ENCODE measurements at regions not wholly inside any gene's neighbourhood (a gene's known extent, or its start where the extent isn't known, plus 50 kb on each side); places are given as distances from the start of the nearest gene placed in this dataset.

DNA sequence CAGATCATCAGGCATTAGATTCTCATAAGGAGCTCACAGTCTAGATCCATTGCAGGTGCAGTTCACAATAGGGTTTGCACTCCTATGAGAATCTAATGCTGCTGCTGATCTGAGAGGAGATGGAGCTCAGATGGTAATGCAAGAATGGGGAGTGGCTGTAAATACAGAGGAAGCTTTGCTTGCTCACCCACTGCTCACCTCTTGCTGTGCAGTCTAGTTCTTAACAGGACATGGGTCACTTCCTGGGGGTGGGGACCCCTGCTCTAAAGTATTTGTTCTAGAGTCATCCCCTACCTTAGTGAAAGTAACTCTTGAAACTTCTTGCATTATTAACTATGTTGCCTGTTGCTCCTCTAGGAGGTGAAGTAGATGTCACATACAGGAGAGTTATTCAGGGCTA lies 171.3 kb upstream of the PARD3B start:
- H3K27ac ChIP-seq (ENCODE audit: insufficient read length, low read depth, low read length): no peak overlapping the region
- no peak overlapping the region for H3K14ac ChIP-seq (ENCODE audit: insufficient read depth, low read length)
- no peaks in the 10 kb centered on the region for H3K27me3 Mint-ChIP-seq (ENCODE audit: low read depth)
- H3K4ac ChIP-seq (ENCODE audit: low read depth, low read length): no peak overlapping the region
- H3K18ac ChIP-seq (ENCODE audit: insufficient read length, low read depth, low read length): no peak overlapping the region
- no peaks in the 10 kb centered on the region for H4K20me1 ChIP-seq (ENCODE audit: control insufficient read depth, insufficient read depth, insufficient read length)
- no peaks in the 10 kb centered on the region for H3K79me1 ChIP-seq (ENCODE audit: insufficient read depth, low read depth, low read length, poor library complexity, severe bottlenecking)
- H3K4me1 ChIP-seq (ENCODE audit: insufficient read depth, low read length): 0 out of 2 replicates have a peak, but pooled peaks cover 4% of the 10 kb centered on the region
- H2BK15ac ChIP-seq (ENCODE audit: low read depth, low read length): no peak overlapping the region
- no peak overlapping the region for H3K23ac ChIP-seq (ENCODE audit: insufficient read length, low read depth, low read length)
- H3K23me2 ChIP-seq (ENCODE audit: insufficient read length, low read depth, low read length, poor library complexity, severe bottlenecking): no peaks in the 10 kb centered on the region
- no peak overlapping the region for H2BK120ac ChIP-seq (ENCODE audit: low read depth, low read length, poor library complexity, severe bottlenecking)
- peaks cover 10 to 12% of the 10 kb centered on the region in 2 experiments; a peak in 4 of 5 replicates for H3K9me3 Mint-ChIP-seq
- DNase-seq: no peak
- H3K4me3 Mint-ChIP-seq: no peak overlapping the region
- H2BK12ac ChIP-seq (ENCODE audit: insufficient read length, low read depth, low read length): no peak overlapping the region
- peaks cover 0 to 19% (median 8%) of the 10 kb centered on the region in 3 experiments; a peak in 3 of 7 replicates for H3K36me3 Mint-ChIP-seq (ENCODE audit: insufficient read depth in 1 of 3, low read depth in 3 of 3)
- H3K4me2 ChIP-seq (ENCODE audit: insufficient read depth, insufficient read length, low read length): no peak overlapping the region
- TF ChIP-seq, protein P1, sequence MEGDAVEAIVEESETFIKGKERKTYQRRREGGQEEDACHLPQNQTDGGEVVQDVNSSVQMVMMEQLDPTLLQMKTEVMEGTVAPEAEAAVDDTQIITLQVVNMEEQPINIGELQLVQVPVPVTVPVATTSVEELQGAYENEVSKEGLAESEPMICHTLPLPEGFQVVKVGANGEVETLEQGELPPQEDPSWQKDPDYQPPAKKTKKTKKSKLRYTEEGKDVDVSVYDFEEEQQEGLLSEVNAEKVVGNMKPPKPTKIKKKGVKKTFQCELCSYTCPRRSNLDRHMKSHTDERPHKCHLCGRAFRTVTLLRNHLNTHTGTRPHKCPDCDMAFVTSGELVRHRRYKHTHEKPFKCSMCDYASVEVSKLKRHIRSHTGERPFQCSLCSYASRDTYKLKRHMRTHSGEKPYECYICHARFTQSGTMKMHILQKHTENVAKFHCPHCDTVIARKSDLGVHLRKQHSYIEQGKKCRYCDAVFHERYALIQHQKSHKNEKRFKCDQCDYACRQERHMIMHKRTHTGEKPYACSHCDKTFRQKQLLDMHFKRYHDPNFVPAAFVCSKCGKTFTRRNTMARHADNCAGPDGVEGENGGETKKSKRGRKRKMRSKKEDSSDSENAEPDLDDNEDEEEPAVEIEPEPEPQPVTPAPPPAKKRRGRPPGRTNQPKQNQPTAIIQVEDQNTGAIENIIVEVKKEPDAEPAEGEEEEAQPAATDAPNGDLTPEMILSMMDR (conservative IDR thresholded peaks at IDR 0.05): no peak
- no peak overlapping the region for H4K8ac ChIP-seq (replicated peaks; ENCODE audit: insufficient read length, low read depth, low read length)
- no peak overlapping the region for H2AK5ac ChIP-seq (ENCODE audit: insufficient read length, low read length)
- H3K9me3 ChIP-seq (ENCODE audit: control insufficient read depth, low read depth, low read length): no peaks in the 10 kb centered on the region
- no peak overlapping the region for H2BK20ac ChIP-seq (ENCODE audit: low read depth, low read length, poor library complexity, severe bottlenecking)
- no peak overlapping the region for H3K27ac Mint-ChIP-seq
- H4K91ac ChIP-seq (ENCODE audit: insufficient read length, low read depth, low read length): no peak overlapping the region
- H3K56ac ChIP-seq (ENCODE audit: insufficient read length, low read depth, low read length): no peak overlapping the region
- H4K5ac ChIP-seq (ENCODE audit: insufficient read length, low read depth, low read length): no peak overlapping the region
- H3K9ac ChIP-seq (ENCODE audit: extremely low read depth, insufficient read length, low read length): no peak overlapping the region
- H3K27me3 ChIP-seq (ENCODE audit: insufficient read depth, low read length): no peaks in the 10 kb centered on the region
- peaks cover 13% of the 10 kb centered on the region in 2 experiments for H3K4me1 Mint-ChIP-seq
- no peak overlapping the region for H3T11ph ChIP-seq (ENCODE audit: low read length)
- H3K79me2 ChIP-seq (ENCODE audit: insufficient read depth, low read length): no peaks in the 10 kb centered on the region
- H2BK5ac ChIP-seq (ENCODE audit: insufficient read length, low read length): no peak overlapping the region
- no peak overlapping the region for H2AFZ ChIP-seq (ENCODE audit: low read length)

All from H9 (cell line).